HCT116 (cell line): ENCODE measurements at regions not wholly inside any gene's neighbourhood (a gene's known extent, or its start where the extent isn't known, plus 50 kb on each side); places are given as distances from the start of the nearest gene placed in this dataset.
A peak's percentile ranks its signal among the peaks of the same experiment; 100 is the strongest.

Experiments
- ATAC-seq: fragments of 200-7000 bp; cut with Tn5 transposase; 2 replicates; pipeline ENCODE4 v1.9.1; 2020; ENCODE audit warnings: mild to moderate bottlenecking, moderate library complexity
- BruUV-seq: library from RNA; stranded (reverse); fragments of 400-500 nt; replicated peaks from 2 replicates; lab custom pipeline; 2021; lab: Mats Ljungman, UMichigan
- CTCF ChIA-PET: fragments of 300-600 bp; sonication (Branson Sonifier 250); formaldehyde crosslinking; loops from one replicate; lab custom pipeline; 2021; ENCODE audit warnings: antibody characterized with exemption; lab: Charles Lee
- POLR2A ChIA-PET: fragments of 300-600, 350-600 bp; sonication (Branson Sonifier 250); formaldehyde crosslinking; loops from one replicate; lab custom pipeline; 2021; ENCODE audit warnings: antibody characterized with exemption; lab: Charles Lee
- RAD21 ChIA-PET, 2 experiments: fragments of 300-600 bp; sonication (Branson Sonifier 250); formaldehyde crosslinking; loops; one replicate each; lab custom pipeline; 2023; ENCODE audit warnings: low total read pairs in 2 of 2; ENCODE audit not compliant: uncharacterized antibody in 2 of 2, unreplicated experiment in 2 of 2, low non-redundant PET in 1 of 2; lab: Charles Lee
- DNase-seq: peaks from one replicate; pipeline ENCODE4 v3.0.0-alpha.2; 2010; ENCODE audit warnings: low read depth, low spot score
- H2AFZ ChIP-seq: fragments of 200-600 bp; shearing (Covaris generic), sonication (generic); 2 replicates; pipeline ENCODE4 v1.6.1; 2017; ENCODE audit warnings: low read depth, mixed run types, mixed read lengths, antibody characterized with exemption, low read length; ENCODE audit not compliant: poor library complexity, severe bottlenecking
- H3K27ac ChIP-seq: 2 replicates; pipeline ENCODE4 v1.5.1; 2012; ENCODE audit warnings: low read depth, low read length
- H3K27me3 ChIP-seq: fragments of 200-600 bp; sonication (generic); 2 replicates; pipeline ENCODE4 v1.6.1; 2016; ENCODE audit warnings: mixed run types, low read length, mixed read lengths; ENCODE audit not compliant: insufficient read depth
- H3K36me3 ChIP-seq, 2 experiments: fragments of 200-500 bp in 1 of 2; fragments of 200-600 bp in 1 of 2; sonication (Bioruptor generic) in 1 of 2; sonication (generic) in 1 of 2; 2 replicates each; pipeline versions ENCODE4 v1.5.1 to v1.6.1; 2014 to 2016; ENCODE audit warnings: low read length in 2 of 2, inconsistent platforms in 1 of 2, mixed read lengths in 1 of 2, mixed run types in 1 of 2; ENCODE audit not compliant: insufficient read depth in 2 of 2, control insufficient read depth in 1 of 2
- H3K4me1 ChIP-seq, 2 experiments: fragments of 200-600 bp in 1 of 2; sonication (generic) in 1 of 2; 2 replicates each; pipeline versions ENCODE4 v1.5.1 to v1.6.1; 2012 to 2017; ENCODE audit warnings: low read length in 2 of 2, inconsistent platforms in 1 of 2, mild to moderate bottlenecking in 1 of 2, mixed read lengths in 1 of 2, mixed run types in 1 of 2, moderate library complexity in 1 of 2; ENCODE audit not compliant: insufficient read depth in 2 of 2, control insufficient read depth in 1 of 2
- H3K4me2 ChIP-seq: fragments of 200-600 bp; sonication (generic); 2 replicates; pipeline ENCODE4 v1.6.1; 2017; ENCODE audit warnings: mixed run types, low read length, mixed read lengths
- H3K4me3 ChIP-seq, 2 experiments: fragments of 200-600 bp in 1 of 2; sonication (generic) in 1 of 2; replicated peaks in 1 of 2; 2 replicates each; pipeline ENCODE4 v1.5.1; 2011 to 2016; ENCODE audit warnings: low read length in 2 of 2, control low read depth in 1 of 2, low read depth in 1 of 2, mild to moderate bottlenecking in 1 of 2, mixed read lengths in 1 of 2, mixed run types in 1 of 2
- H3K79me2 ChIP-seq: fragments of 200-600 bp; sonication (generic); 2 replicates; pipeline ENCODE4 v1.6.1; 2017; ENCODE audit warnings: mild to moderate bottlenecking, mixed run types, low read length, moderate library complexity, mixed read lengths; ENCODE audit not compliant: insufficient read depth
- H3K9ac ChIP-seq: fragments of 200-600 bp; sonication (generic); 2 replicates; pipeline ENCODE4 v1.6.1; 2016; ENCODE audit warnings: low read length, mixed read lengths
- H3K9me2 ChIP-seq: fragments of 200-600 bp; sonication (generic), shearing (Covaris generic); 2 replicates; pipeline ENCODE4 v1.6.1; 2017; ENCODE audit warnings: mixed run types, mild to moderate bottlenecking, moderate library complexity; ENCODE audit not compliant: insufficient read depth
- H3K9me3 ChIP-seq, 2 experiments: fragments of 200-500 bp in 1 of 2; fragments of 200-600 bp in 1 of 2; sonication (Bioruptor generic) in 1 of 2; sonication (generic) in 1 of 2; 2 replicates each; pipeline ENCODE4 v1.6.1; 2014 to 2017; ENCODE audit warnings: low read length in 2 of 2, mixed read lengths in 2 of 2, inconsistent platforms in 1 of 2, low read depth in 1 of 2, mild to moderate bottlenecking in 1 of 2, mixed run types in 1 of 2, moderate library complexity in 1 of 2; ENCODE audit not compliant: control insufficient read depth in 1 of 2, insufficient read depth in 1 of 2
- H4K20me1 ChIP-seq: fragments of 200-600 bp; sonication (generic), shearing (Covaris generic); 2 replicates; pipeline ENCODE4 v1.6.1; 2017; ENCODE audit warnings: mixed run types, mild to moderate bottlenecking, moderate library complexity; ENCODE audit not compliant: insufficient read depth
- CEBPB ChIP-seq: IDR thresholded peaks from 2 replicates; pipeline ENCODE4 v1.6.1; 2012; ENCODE audit warnings: low read depth
- CTCF ChIP-seq, 3 experiments: fragments of 200-600 bp in 1 of 3; sonication (generic) in 1 of 3; IDR thresholded peaks in 2 of 3; conservative IDR thresholded peaks in 1 of 3; 2 replicates each; pipeline ENCODE4 v1.5.1; 2012 to 2017; ENCODE audit warnings: low read depth in 2 of 3, low read length in 2 of 3, antibody characterized with exemption in 1 of 3, borderline replicate concordance in 1 of 3, control low read depth in 1 of 3, mild to moderate bottlenecking in 1 of 3, mixed read lengths in 1 of 3, mixed run types in 1 of 3, moderate library complexity in 1 of 3; ENCODE audit not compliant: insufficient read depth in 1 of 3
- EZH2phosphoT487 ChIP-seq: fragments of 200-600 bp; IDR thresholded peaks from 2 replicates; pipeline ENCODE4 v1.6.1; 2018; ENCODE audit warnings: antibody characterized with exemption, borderline replicate concordance
- MAX ChIP-seq: IDR thresholded peaks from 2 replicates; pipeline ENCODE4 v1.6.1; 2012
- POLR2A ChIP-seq: IDR thresholded peaks from 2 replicates; pipeline ENCODE4 v1.7.0; 2011; ENCODE audit warnings: borderline replicate concordance; ENCODE audit not compliant: insufficient read depth, insufficient read length; ENCODE audit errors: extremely low read depth
- POLR2AphosphoS5 ChIP-seq: IDR thresholded peaks from 2 replicates; pipeline ENCODE4 v1.6.1; 2011; ENCODE audit warnings: mild to moderate bottlenecking, low read depth, low read length, moderate library complexity
- TCF7L2 ChIP-seq: IDR thresholded peaks from 2 replicates; pipeline ENCODE4 v1.7.0; 2011; ENCODE audit warnings: borderline replicate concordance, inconsistent platforms; ENCODE audit not compliant: insufficient read depth, insufficient read length; ENCODE audit errors: extremely low read depth
- YY1 ChIP-seq: IDR thresholded peaks from 2 replicates; pipeline ENCODE4 v1.6.1; 2011; ENCODE audit warnings: low read length, low read depth, moderate library complexity, mild to moderate bottlenecking; ENCODE audit not compliant: insufficient replicate concordance; ENCODE audit errors: extremely low read depth
- ZBTB33 ChIP-seq: IDR thresholded peaks from 2 replicates; pipeline ENCODE4 v1.6.1; 2011; ENCODE audit warnings: mild to moderate bottlenecking, low read length, moderate library complexity; ENCODE audit not compliant: insufficient replicate concordance; ENCODE audit errors: extremely low read depth
- ZNF274 ChIP-seq: fragments of 200-500 bp; sonication (Bioruptor generic); IDR thresholded peaks from 2 replicates; pipeline ENCODE4 v1.6.1; 2014; ENCODE audit warnings: mild to moderate bottlenecking, low read depth, low read length, inconsistent platforms
- intact Hi-C: fragments of 100-400 bp; cut with micrococcal nuclease; formaldehyde crosslinking; loops from 2 replicates; pipeline ENCODE4 v1.10.0; 2022

GRCh38 chr2:16196687-16197503, 256.5 kb downstream of the MYCN start:
- no peak overlapping the region for H3K4me3 ChIP-seq
- ChIA-PET CTCF (no interaction called here), RAD21 (no interaction called here), POLR2A (no interaction called here)
- no peaks in the 10 kb centered on the region for H3K79me2 ChIP-seq
- H3K9me3 ChIP-seq = no peaks in the 10 kb centered on the region
- TF ChIP-seq CTCF (IDR thresholded peaks at IDR 0.05 in 2 of 3, conservative IDR thresholded peaks at IDR 0.05 in 1 of 3; ENCODE audit: borderline replicate concordance in 1 of 3, insufficient read depth in 1 of 3, low read depth in 2 of 3, low read length in 2 of 3) = no peak
- TF ChIP-seq POLR2A = no peak
- intact Hi-C loops = no loop called here
- H3K4me1 ChIP-seq = peaks cover 4 to 12% of the 10 kb centered on the region in 2 experiments; a peak in 2 of 4 replicates
- peak overlapping the region; percentile 31; the same call in 1 of the 2 replicates for H3K4me2 ChIP-seq
- H3K27me3 ChIP-seq = no peaks in the 10 kb centered on the region
- no peak overlapping the region for H2AFZ ChIP-seq
- no TSS peak for BruUV-seq
- no peaks in the 10 kb centered on the region for H3K9me2 ChIP-seq
- H3K36me3 ChIP-seq = no peaks in the 10 kb centered on the region
- DNase-seq = no peak
- no peak for ATAC-seq
- H4K20me1 ChIP-seq = no peaks in the 10 kb centered on the region
- H3K27ac ChIP-seq = no peak overlapping the region
- H3K9ac ChIP-seq = no peak overlapping the region

- intact Hi-C loops = no loop called here
- DNase-seq (no peak), ATAC-seq (no peak)
- Histone ChIP-seq H3K4me1 (peaks cover 4 to 12% of the 10 kb centered on the region in 2 experiments; a peak in 2 of 4 replicates), H3K4me3 (no peak overlapping the region), H3K27me3 (no peaks in the 10 kb centered on the region), H3K27ac (no peak overlapping the region), H4K20me1 (no peaks in the 10 kb centered on the region), H3K4me2 (no peak overlapping the region), H3K79me2 (no peaks in the 10 kb centered on the region), H3K9me3 (no peaks in the 10 kb centered on the region), H3K9ac (no peak overlapping the region), H3K36me3 (no peaks in the 10 kb centered on the region), H3K9me2 (no peaks in the 10 kb centered on the region), H2AFZ (no peak overlapping the region)
- no TSS peak for BruUV-seq
- RAD21 ChIA-PET = no interaction called here
- POLR2A ChIA-PET = no interaction called here
- CTCF ChIA-PET = no interaction called here
- TF ChIP-seq EZH2phosphoT487 (no peak), ZBTB33 (no peak), POLR2AphosphoS5 (no peak), YY1 (no peak), CEBPB (no peak), MAX (no peak), ZNF274 (no peak), TCF7L2 (no peak), POLR2A (no peak)
Observed at GRCh38 chr2:16195681-16196070, 255.3 kb downstream of the MYCN start.
